SK-N-SH (cell line): ENCODE measurements at regions not wholly inside any gene's neighbourhood (a gene's known extent, or its start where the extent isn't known, plus 50 kb on each side); places are given as distances from the start of the nearest gene placed in this dataset.
A peak's percentile ranks its signal among the peaks of the same experiment; 100 is the strongest.

Experiments used
- CTCF ChIA-PET: fragments of 300-600, 350-600 bp; formaldehyde crosslinking; extraction: SDS; loops from one replicate; lab custom pipeline; 2021; lab: Yijun Ruan, JAX
- POLR2A ChIA-PET: fragments of 350-600 bp; sonication (Branson Sonifier 250); formaldehyde crosslinking; extraction: SDS; loops from one replicate; lab custom pipeline; 2020; ENCODE audit warnings: antibody characterized with exemption, inconsistent platforms; lab: Yijun Ruan, JAX
- DNase-seq: peaks from one replicate; pipeline ENCODE4 v3.0.0; 2012
- H2AFZ ChIP-seq: fragments of 200-600 bp; sonication (generic); 2 replicates; pipeline ENCODE4 v1.8.1; 2016; ENCODE audit warnings: antibody characterized with exemption, mild to moderate bottlenecking, low read depth
- H3F3A ChIP-seq: fragments of 200-600 bp; sonication (generic); replicated peaks from 2 replicates; pipeline ENCODE3; 2016; ENCODE audit warnings: antibody characterized with exemption, mild to moderate bottlenecking; ENCODE audit not compliant: insufficient read depth
- H3K27ac ChIP-seq, 2 experiments: fragments of 200-500 bp in 1 of 2; fragments of 200-600 bp in 1 of 2; sonication (Bioruptor generic) in 1 of 2; sonication (generic), shearing (Covaris generic) in 1 of 2; 2 replicates each; pipeline versions ENCODE4 v1.5.1 to v1.6.1; 2014 to 2016; ENCODE audit warnings: low read depth in 2 of 2, inconsistent platforms in 1 of 2, low read length in 1 of 2, mild to moderate bottlenecking in 1 of 2, mixed read lengths in 1 of 2
- H3K27me3 ChIP-seq: fragments of 200-600 bp; sonication (generic), shearing (Covaris generic); 2 replicates; pipeline ENCODE4 v1.6.1; 2016; ENCODE audit warnings: mixed run types; ENCODE audit not compliant: insufficient read depth
- H3K36me3 ChIP-seq, 2 experiments: fragments of 200-500 bp in 1 of 2; fragments of 200-600 bp in 1 of 2; sonication (Bioruptor generic) in 1 of 2; sonication (generic) in 1 of 2; replicated peaks in 1 of 2; 2 replicates each; pipeline versions ENCODE3 to v1.5.1; 2014 to 2016; ENCODE audit warnings: low read length in 1 of 2, mild to moderate bottlenecking in 1 of 2; ENCODE audit not compliant: insufficient read depth in 2 of 2, control insufficient read depth in 1 of 2
- H3K4me1 ChIP-seq, 2 experiments: fragments of 200-500 bp in 1 of 2; fragments of 200-600 bp in 1 of 2; sonication (Bioruptor generic) in 1 of 2; sonication (generic), shearing (Covaris generic) in 1 of 2; 2 replicates each; pipeline versions ENCODE4 v1.5.1 to v1.6.1; 2014 to 2016; ENCODE audit warnings: low read depth in 1 of 2, low read length in 1 of 2, mixed run types in 1 of 2; ENCODE audit not compliant: insufficient read depth in 2 of 2, control insufficient read depth in 1 of 2
- H3K4me2 ChIP-seq: fragments of 200-600 bp; sonication (generic), shearing (Covaris generic); 2 replicates; pipeline ENCODE4 v1.6.1; 2017; ENCODE audit warnings: mixed run types
- H3K4me3 ChIP-seq, 2 experiments: fragments of 200-500 bp in 1 of 2; fragments of 200-600 bp in 1 of 2; sonication (Bioruptor generic) in 1 of 2; sonication (generic), shearing (Covaris generic) in 1 of 2; 2 replicates each; pipeline versions ENCODE4 v1.5.1 to v1.8.1; 2014 to 2016; ENCODE audit warnings: low read depth in 2 of 2, inconsistent platforms in 1 of 2, low read length in 1 of 2, mild to moderate bottlenecking in 1 of 2, mixed read lengths in 1 of 2, moderate library complexity in 1 of 2
- H3K79me2 ChIP-seq: fragments of 200-600 bp; sonication (generic); 2 replicates; pipeline ENCODE4 v1.8.1; 2017; ENCODE audit warnings: mild to moderate bottlenecking; ENCODE audit not compliant: insufficient read depth
- H3K9ac ChIP-seq: fragments of 200-600 bp; sonication (generic); 2 replicates; pipeline ENCODE4 v1.6.1; 2017; ENCODE audit warnings: mixed run types
- H3K9me2 ChIP-seq: fragments of 200-600 bp; sonication (generic); 2 replicates; pipeline ENCODE4 v1.6.1; 2017; ENCODE audit warnings: mixed run types
- H3K9me3 ChIP-seq: fragments of 200-600 bp; sonication (generic); 2 replicates; pipeline ENCODE4 v1.6.1; 2017; ENCODE audit warnings: mixed run types, mild to moderate bottlenecking, moderate library complexity
- H4K20me1 ChIP-seq: fragments of 200-600 bp; sonication (generic); 2 replicates; pipeline ENCODE4 v1.6.1; 2017; ENCODE audit warnings: mild to moderate bottlenecking, mixed run types; ENCODE audit not compliant: insufficient read depth
- ELF1 ChIP-seq: IDR thresholded peaks from 2 replicates; pipeline ENCODE4 v1.4.0; 2012
- EZH2phosphoT487 ChIP-seq: fragments of 200-600 bp; sonication (generic); IDR thresholded peaks from 2 replicates; pipeline ENCODE4 v1.6.1; 2017; ENCODE audit warnings: low read depth, mixed run types, mild to moderate bottlenecking, antibody characterized with exemption, moderate library complexity, borderline replicate concordance
- FOXJ3 ChIP-seq: sonication (generic); formaldehyde crosslinking; IDR thresholded peaks from 2 replicates; pipeline ENCODE4 v1.5.1; 2020; ENCODE audit warnings: mild to moderate bottlenecking, missing genetic modification reagents
- FOXM1 ChIP-seq: IDR thresholded peaks from 2 replicates; pipeline ENCODE4 v1.4.0; 2012; ENCODE audit warnings: low read depth, mild to moderate bottlenecking
- JUND ChIP-seq: IDR thresholded peaks from 2 replicates; pipeline ENCODE4 v1.4.0; 2012
- MEF2A ChIP-seq: IDR thresholded peaks from 2 replicates; pipeline ENCODE4 v1.4.0; 2012; ENCODE audit warnings: low read depth, borderline replicate concordance
- MXI1 ChIP-seq: IDR thresholded peaks from 2 replicates; pipeline ENCODE4 v1.6.1; 2012; ENCODE audit warnings: mild to moderate bottlenecking, low read depth, low read length, improper control_type of control experiment
- NFIC ChIP-seq: IDR thresholded peaks from 2 replicates; pipeline ENCODE4 v1.4.0; 2012; ENCODE audit warnings: borderline replicate concordance
- PBX3 ChIP-seq: IDR thresholded peaks from 2 replicates; pipeline ENCODE4; 2012
- POLR2AphosphoS5 ChIP-seq: IDR thresholded peaks from 2 replicates; pipeline ENCODE4 v1.6.1; 2012; ENCODE audit warnings: low read depth, low read length
- RCOR1 ChIP-seq: fragments of 150-350 bp; IDR thresholded peaks from 2 replicates; pipeline ENCODE4 v1.6.1; 2017; ENCODE audit warnings: antibody characterized with exemption, low read length
- REST ChIP-seq: IDR thresholded peaks from 2 replicates; pipeline ENCODE4 v1.6.1; 2012; ENCODE audit warnings: mild to moderate bottlenecking, low read depth, low read length, moderate library complexity
- RXRA ChIP-seq: IDR thresholded peaks from 2 replicates; pipeline ENCODE4 v1.4.0; 2012; ENCODE audit warnings: low read depth, mild to moderate bottlenecking, borderline replicate concordance
- SIN3A ChIP-seq: IDR thresholded peaks from 2 replicates; pipeline ENCODE4 v1.6.1; 2012; ENCODE audit warnings: low read depth, mild to moderate bottlenecking, low read length, moderate library complexity, borderline replicate concordance
- TAF1 ChIP-seq: IDR thresholded peaks from 2 replicates; pipeline ENCODE4 v1.6.1; 2012; ENCODE audit warnings: low read depth, mild to moderate bottlenecking, low read length, moderate library complexity, borderline replicate concordance
- TEAD4 ChIP-seq: IDR thresholded peaks from 2 replicates; pipeline ENCODE4 v1.4.0; 2012; ENCODE audit warnings: mild to moderate bottlenecking, borderline replicate concordance; ENCODE audit not compliant: insufficient read depth
- USF1 ChIP-seq: IDR thresholded peaks from 2 replicates; pipeline ENCODE4 v1.4.0; 2012; ENCODE audit warnings: low read depth, borderline replicate concordance
- YY1 ChIP-seq: IDR thresholded peaks from 2 replicates; pipeline ENCODE4 v1.4.0; 2012; ENCODE audit warnings: low read depth, mild to moderate bottlenecking
- ZBTB33 ChIP-seq: IDR thresholded peaks from 2 replicates; pipeline ENCODE4 v1.4.0; 2012; ENCODE audit warnings: low read depth, borderline replicate concordance
- WGBS: methylation state at CpG from one replicate; pipeline ENCODE4 v1.1.6; 2017; ENCODE audit warnings: low lambda C conversion rate; 5-methylcytosine and 5-hydroxymethylcytosine counted together

- TF ChIP-seq TAF1 (no peak), MXI1 (no peak)
These were observed 141.2 kb downstream of the MIAT start (continued) for GRCh38 chr22:26798462-26799065.

GRCh38 chr22:26800858-26801257, 143.5 kb downstream of the MIAT start:
- CTCF ChIA-PET = no interaction called here
- H3K27ac ChIP-seq = no peak overlapping the region
- DNase-seq = peak; percentile 39
- H3F3A ChIP-seq = no peaks in the 10 kb centered on the region
- TF ChIP-seq SIN3A = no peak
- no peak for TF ChIP-seq YY1
- TF ChIP-seq TEAD4 = no peak
- TF ChIP-seq PBX3 = no peak
- TF ChIP-seq FOXJ3 (CRISPR knock-in tag) = no peak
- no peak for TF ChIP-seq USF1
- no peak for TF ChIP-seq MXI1
- TF ChIP-seq EZH2phosphoT487 = no peak
- TF ChIP-seq, all 33 proteins: peak for 0
- H3K4me2 ChIP-seq = no peak overlapping the region
- no peaks in the 10 kb centered on the region for H3K36me3 ChIP-seq
- no peaks in the 10 kb centered on the region for H3K9me3 ChIP-seq
- no peak overlapping the region for H3K9ac ChIP-seq
- H2AFZ ChIP-seq = no peak overlapping the region
- POLR2A ChIA-PET = no interaction called here
- H3K4me3 ChIP-seq = no peak overlapping the region
- no peaks in the 10 kb centered on the region for H3K79me2 ChIP-seq
- no peaks in the 10 kb centered on the region for H4K20me1 ChIP-seq
- H3K4me1 ChIP-seq = peaks cover 0 to 6% of the 10 kb centered on the region in 2 experiments; a peak in 1 of 4 replicates
- H3K27me3 ChIP-seq = no peaks in the 10 kb centered on the region
- 68% methylated on average over 7 of the region's 7 CpGs for WGBS
- H3K9me2 ChIP-seq = no peaks in the 10 kb centered on the region

GRCh38 chr22:26801449-26801848, 144.1 kb downstream of the MIAT start:
- ChIA-PET POLR2A (no interaction called here), CTCF (no interaction called here)
- no peaks in the 10 kb centered on the region for H4K20me1 ChIP-seq
- H3K9me2 ChIP-seq = no peaks in the 10 kb centered on the region
- WGBS = 25% methylated on average over 1 of the region's 1 CpG
- H3K27ac ChIP-seq = no peak overlapping the region
- H3K4me2 ChIP-seq = no peak overlapping the region
- H3K36me3 ChIP-seq = no peaks in the 10 kb centered on the region
- no peaks in the 10 kb centered on the region for H3K9me3 ChIP-seq
- no peaks in the 10 kb centered on the region for H3F3A ChIP-seq
- H3K4me3 ChIP-seq = no peak overlapping the region
- H3K27me3 ChIP-seq = no peaks in the 10 kb centered on the region
- H3K79me2 ChIP-seq = no peaks in the 10 kb centered on the region
- peaks cover 0 to 6% of the 10 kb centered on the region in 2 experiments; a peak in 1 of 4 replicates for H3K4me1 ChIP-seq
- no peak for DNase-seq
- H3K9ac ChIP-seq = no peak overlapping the region
- H2AFZ ChIP-seq = no peak overlapping the region
- TF ChIP-seq RXRA (no peak), REST (no peak), TEAD4 (no peak), EZH2phosphoT487 (no peak), NFIC (no peak), ZBTB33 (no peak), MEF2A (no peak), ELF1 (no peak), RCOR1 (no peak), YY1 (no peak), JUND (no peak), FOXM1 (no peak), POLR2AphosphoS5 (no peak)
